GM19324 (cell line): ENCODE measurements at regions not wholly inside any gene's neighbourhood (a gene's known extent, or its start where the extent isn't known, plus 50 kb on each side); places are given as distances from the start of the nearest gene placed in this dataset.
"Not testable (repeated sequence)": the region's sequence is repeated elsewhere in the genome, so short reads cannot be mapped to it uniquely, and the experiment has no call there.

Experiments
- ATAC-seq: cut with Tn5 transposase; IDR thresholded peaks from one replicate; pipeline ENCODE4 v1.9.1; 2021; ENCODE audit warnings: mild to moderate bottlenecking, moderate library complexity; ENCODE audit not compliant: unreplicated experiment, low FRiP score

- ATAC-seq: no peak
These were observed 164.7 kb upstream of the TRPM3 start for GRCh38 chr9:71286146-71286545.

- ATAC-seq: peak; percentile 77
These were observed 163.8 kb upstream of the TRPM3 start for GRCh38 chr9:71285191-71285656.

GRCh38 chr9:71282116-71282515, 160.7 kb upstream of the TRPM3 start:
- not testable (repeated sequence) for ATAC-seq

- no peak for ATAC-seq
These were observed 157.8 kb upstream of the TRPM3 start for GRCh38 chr9:71279151-71279739.

- no peak for ATAC-seq
These were observed 152.2 kb upstream of the TRPM3 start for GRCh38 chr9:71273613-71274012.

- no peak for ATAC-seq
These were observed 150.2 kb upstream of the TRPM3 start for GRCh38 chr9:71271602-71272001.

- ATAC-seq: no peak
These were observed 149.1 kb upstream of the TRPM3 start for GRCh38 chr9:71270554-71270953.

GRCh38 chr9:71269859-71270258, 148.4 kb upstream of the TRPM3 start:
- no peak for ATAC-seq

GRCh38 chr9:71268871-71269635, 147.6 kb upstream of the TRPM3 start:
- no peak for ATAC-seq

- no peak for ATAC-seq
These were observed 142.0 kb upstream of the TRPM3 start for GRCh38 chr9:71263451-71263850.

- ATAC-seq: not testable (repeated sequence)
These were observed 139.0 kb upstream of the TRPM3 start for GRCh38 chr9:71260419-71260818.

- no peak for ATAC-seq
These were observed 133.3 kb upstream of the TRPM3 start for GRCh38 chr9:71254592-71255277.

- ATAC-seq: no peak
These were observed 131.6 kb upstream of the TRPM3 start for GRCh38 chr9:71253011-71253410.

GRCh38 chr9:71250581-71250980, 129.2 kb upstream of the TRPM3 start:
- ATAC-seq: no peak

- ATAC-seq: no peak
These were observed 128.4 kb upstream of the TRPM3 start for GRCh38 chr9:71249729-71250317.

- ATAC-seq: no peak
These were observed 124.2 kb upstream of the TRPM3 start for GRCh38 chr9:71245651-71246050.

GRCh38 chr9:71243951-71244350, 122.5 kb upstream of the TRPM3 start:
- ATAC-seq: no peak

- no peak for ATAC-seq
These were observed 120.7 kb upstream of the TRPM3 start for GRCh38 chr9:71242081-71242480.

GRCh38 chr9:71237051-71237450, 115.6 kb upstream of the TRPM3 start:
- ATAC-seq: no peak

GRCh38 chr9:71233646-71234045, 112.2 kb upstream of the TRPM3 start:
- no peak for ATAC-seq

- no peak for ATAC-seq
These were observed 102.6 kb upstream of the TRPM3 start for GRCh38 chr9:71223953-71224538.
